ENCODE measurements at regions not wholly inside any gene's neighbourhood (a gene's known extent, or its start where the extent isn't known, plus 50 kb on each side); places are given as distances from the start of the nearest gene placed in this dataset.

GRCh38 chr18:6613581-6613980 is 115.9 kb upstream of the ARHGAP28 start:
- no peaks in the 10 kb centered on the region for H3K9me2 ChIP-seq (ENCODE audit: insufficient read depth, low read length)
- H3K4me2 ChIP-seq (ENCODE audit: low read length) = no peak overlapping the region
- H3K9ac ChIP-seq (ENCODE audit: low read length) = no peak overlapping the region
- H3K9me3 ChIP-seq (ENCODE audit: low read length) = no peaks in the 10 kb centered on the region
- no peak overlapping the region for H2AFZ ChIP-seq (ENCODE audit: low read depth, low read length)
- no peaks in the 10 kb centered on the region for H3F3A ChIP-seq (ENCODE audit: insufficient read depth, low read length, poor library complexity, severe bottlenecking)
- H3K4me3 ChIP-seq (ENCODE audit: low read length) = no peak overlapping the region
- TF ChIP-seq REST (IDR thresholded peaks at IDR 0.05; ENCODE audit: borderline replicate concordance) (no peak), POLR2AphosphoS5 (IDR thresholded peaks at IDR 0.05) (no peak), EP300 (conservative IDR thresholded peaks at IDR 0.05; ENCODE audit: poor library complexity, severe bottlenecking) (no peak), RAD21 (conservative IDR thresholded peaks at IDR 0.05) (no peak), TAF1 (IDR thresholded peaks at IDR 0.05; ENCODE audit: low read depth) (no peak), EZH2 (IDR thresholded peaks at IDR 0.05; ENCODE audit: borderline replicate concordance, insufficient read depth, low read length, poor library complexity, severe bottlenecking) (no peak), MXI1 (conservative IDR thresholded peaks at IDR 0.05; ENCODE audit: poor library complexity, severe bottlenecking) (no peak), SMC3 (conservative IDR thresholded peaks at IDR 0.05; ENCODE audit: poor library complexity) (no peak), CTCF (IDR thresholded peaks at IDR 0.05; ENCODE audit: poor library complexity, severe bottlenecking) (no peak)
- H3K36me3 ChIP-seq (ENCODE audit: insufficient read depth, low read length) = no peaks in the 10 kb centered on the region
- H3K79me2 ChIP-seq (replicated peaks; ENCODE audit: insufficient read depth, low read length) = no peaks in the 10 kb centered on the region
- H3K27ac ChIP-seq (ENCODE audit: low read length) = no peak overlapping the region
- no peaks in the 10 kb centered on the region for H4K20me1 ChIP-seq (ENCODE audit: insufficient read depth)
- H3K27me3 ChIP-seq (ENCODE audit: insufficient read depth, low read depth, low read length) = no peaks in the 10 kb centered on the region

- Histone ChIP-seq H4K20me1 (ENCODE audit: insufficient read depth) (no peaks in the 10 kb centered on the region), H3K9me2 (ENCODE audit: insufficient read depth, low read length) (no peaks in the 10 kb centered on the region), H3K36me3 (ENCODE audit: insufficient read depth, low read length) (no peaks in the 10 kb centered on the region), H3K27me3 (ENCODE audit: insufficient read depth, low read depth, low read length) (no peaks in the 10 kb centered on the region), H3F3A (ENCODE audit: insufficient read depth, low read length, poor library complexity, severe bottlenecking) (no peaks in the 10 kb centered on the region), H3K9ac (ENCODE audit: low read length) (no peak overlapping the region), H2AFZ (ENCODE audit: low read depth, low read length) (no peak overlapping the region), H3K79me2 (replicated peaks; ENCODE audit: insufficient read depth, low read length) (no peaks in the 10 kb centered on the region), H3K27ac (ENCODE audit: low read length) (no peak overlapping the region), H3K9me3 (ENCODE audit: low read length) (no peaks in the 10 kb centered on the region), H3K4me3 (ENCODE audit: low read length) (no peak overlapping the region), H3K4me2 (ENCODE audit: low read length) (no peak overlapping the region)
- no peak for TF ChIP-seq REST (IDR thresholded peaks at IDR 0.05; ENCODE audit: borderline replicate concordance)
- no peak for TF ChIP-seq EP300 (conservative IDR thresholded peaks at IDR 0.05; ENCODE audit: poor library complexity, severe bottlenecking)
- no peak for TF ChIP-seq CTCF (IDR thresholded peaks at IDR 0.05; ENCODE audit: poor library complexity, severe bottlenecking)
- no peak for TF ChIP-seq EZH2 (IDR thresholded peaks at IDR 0.05; ENCODE audit: borderline replicate concordance, insufficient read depth, low read length, poor library complexity, severe bottlenecking)
- no peak for TF ChIP-seq POLR2AphosphoS5 (IDR thresholded peaks at IDR 0.05)
- no peak for TF ChIP-seq SMC3 (conservative IDR thresholded peaks at IDR 0.05; ENCODE audit: poor library complexity)
- TF ChIP-seq TAF1 (IDR thresholded peaks at IDR 0.05; ENCODE audit: low read depth) = no peak
- TF ChIP-seq MXI1 (conservative IDR thresholded peaks at IDR 0.05; ENCODE audit: poor library complexity, severe bottlenecking) = no peak
- TF ChIP-seq RAD21 (conservative IDR thresholded peaks at IDR 0.05) = no peak
Observed at GRCh38 chr18:6614952-6615351, 114.6 kb upstream of the ARHGAP28 start.

Data from neural cell (in vitro differentiated cells).